H1 (cell line): ENCODE measurements at regions not wholly inside any gene's neighbourhood (a gene's known extent, or its start where the extent isn't known, plus 50 kb on each side); places are given as distances from the start of the nearest gene placed in this dataset.

Experiments
- BACH1 ChIP-seq: IDR thresholded peaks from 2 replicates; pipeline ENCODE4 v1.6.1; 2012; ENCODE audit warnings: low read length, improper control_type of control experiment
- BRCA1 ChIP-seq: IDR thresholded peaks from 2 replicates; pipeline ENCODE4 v1.6.1; 2012; ENCODE audit warnings: low read depth, low read length, improper control_type of control experiment
- CTCF ChIP-seq, 3 experiments: IDR thresholded peaks; 1 replicate in 2 of 3; 2 replicates in 1 of 3; pipeline versions ENCODE4 v1.5.1 to v1.6.1; 2011; ENCODE audit warnings: low read length in 3 of 3, mild to moderate bottlenecking in 3 of 3, inconsistent platforms in 2 of 3, low read depth in 1 of 3, moderate library complexity in 1 of 3; ENCODE audit not compliant: insufficient read depth in 1 of 3; ENCODE audit errors: control extremely low read depth in 1 of 3
- EZH2 ChIP-seq: fragments of 200-600 bp; sonication (generic); IDR thresholded peaks from 2 replicates; pipeline ENCODE4 v1.7.1; 2012; ENCODE audit warnings: low read depth, mild to moderate bottlenecking, moderate library complexity, low read length, inconsistent platforms; ENCODE audit not compliant: severe bottlenecking
- NANOG ChIP-seq: IDR thresholded peaks from 2 replicates; pipeline ENCODE4 v1.6.1; 2011; ENCODE audit warnings: low read length, low read depth, mild to moderate bottlenecking, inconsistent platforms; ENCODE audit not compliant: insufficient read depth, poor library complexity, severe bottlenecking
- POLR2AphosphoS5 ChIP-seq: IDR thresholded peaks from 2 replicates; pipeline ENCODE4 v1.6.1; 2011; ENCODE audit warnings: low read depth, low read length
- SIRT6 ChIP-seq: IDR thresholded peaks from one replicate; pipeline ENCODE4 v1.7.1; 2012; ENCODE audit warnings: low read length, inconsistent platforms

- TF ChIP-seq CTCF (IDR thresholded peaks at IDR 0.05; ENCODE audit: control extremely low read depth in 1 of 3, insufficient read depth in 1 of 3, low read depth in 1 of 3, low read length in 3 of 3) (no peak), BACH1 (no peak), BRCA1 (no peak), NANOG (no peak), POLR2AphosphoS5 (no peak), SIRT6 (no peak), EZH2 (no peak)
Observed at GRCh38 chr6:87951751-87952150, 95.9 kb upstream of the SPACA1 start.
